K562 (cell line): ENCODE measurements at regions not wholly inside any gene's neighbourhood (a gene's known extent, or its start where the extent isn't known, plus 50 kb on each side); places are given as distances from the start of the nearest gene placed in this dataset.

Source experiments
- POLR2A ChIP-seq: fragments of 450-650 bp; conservative IDR thresholded peaks from 2 replicates; pipeline ENCODE4 v1.6.1; 2016
- TARDBP ChIP-seq: fragments of 450-650 bp; IDR thresholded peaks from 2 replicates; pipeline ENCODE4 v1.6.1; 2016

DNA sequence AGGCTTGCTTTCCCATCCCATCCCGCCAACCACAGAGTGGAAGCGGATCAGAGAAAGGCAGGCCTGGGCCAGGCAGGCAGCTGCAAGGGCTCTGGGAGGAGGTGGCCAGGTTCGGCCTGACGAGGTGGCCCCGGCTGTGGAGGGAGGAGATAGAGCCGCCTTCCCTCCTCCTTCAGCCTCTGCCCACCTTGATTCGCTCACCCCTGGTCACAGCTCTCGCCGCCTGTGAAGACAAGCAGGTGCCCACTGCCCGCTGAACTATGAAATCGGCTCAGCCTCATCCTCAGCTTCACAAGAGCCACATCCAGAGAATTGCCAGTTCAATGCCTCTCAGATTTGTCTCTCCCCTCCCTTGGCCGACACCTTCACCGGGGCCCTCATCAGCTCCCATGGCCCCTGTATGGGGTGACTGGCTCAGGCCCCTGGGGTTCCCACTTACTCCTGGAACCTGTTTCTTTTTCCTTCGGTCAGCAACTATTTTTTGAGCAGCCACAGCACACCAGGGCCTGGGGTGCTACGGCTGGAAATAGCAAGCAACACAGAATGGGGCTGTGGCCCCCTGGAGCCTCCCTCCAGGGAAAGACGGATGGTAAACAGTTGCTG is 80.0 kb upstream of the CHST15 start:
- TF ChIP-seq POLR2A (no peak), TARDBP (no peak)
